GM23338 (cell line): ENCODE measurements at regions not wholly inside any gene's neighbourhood (a gene's known extent, or its start where the extent isn't known, plus 50 kb on each side); places are given as distances from the start of the nearest gene placed in this dataset.

ENCODE experiments used
- ATAC-seq: fragments of 200-7000 bp; cut with Tn5 transposase; 3 replicates; pipeline ENCODE4 v1.9.1; 2020
- DNase-seq: peaks from one replicate; pipeline ENCODE4 v3.0.0-alpha.2; 2015; ENCODE audit warnings: low spot score
- H2AFZ ChIP-seq: fragments of 200-600 bp; sonication (generic); 2 replicates; pipeline ENCODE4 v1.8.0; 2016; ENCODE audit warnings: antibody characterized with exemption, mild to moderate bottlenecking, moderate library complexity
- H3F3A ChIP-seq: fragments of 200-600 bp; sonication (generic); replicated peaks from 2 replicates; pipeline ENCODE4 v1.8.0; 2017; ENCODE audit warnings: antibody characterized with exemption, mixed run types, low read depth
- H3K27ac ChIP-seq: fragments of 200-600 bp; sonication (generic); 2 replicates; pipeline ENCODE4 v1.6.1; 2016; ENCODE audit warnings: low read depth
- H3K27me3 ChIP-seq: fragments of 200-600 bp; sonication (generic); 2 replicates; pipeline ENCODE4 v1.8.0; 2016; ENCODE audit warnings: mild to moderate bottlenecking, mixed run types, moderate library complexity; ENCODE audit not compliant: insufficient read depth
- H3K36me3 ChIP-seq: fragments of 200-600 bp; sonication (generic); 2 replicates; pipeline ENCODE4 v1.8.0; 2016; ENCODE audit warnings: mild to moderate bottlenecking; ENCODE audit not compliant: insufficient read depth
- H3K4me1 ChIP-seq: fragments of 200-600 bp; sonication (generic); 2 replicates; pipeline ENCODE4 v1.8.0; 2016; ENCODE audit warnings: mild to moderate bottlenecking, moderate library complexity; ENCODE audit not compliant: insufficient read depth
- H3K4me2 ChIP-seq: fragments of 200-600 bp; sonication (generic); 2 replicates; pipeline ENCODE4 v1.7.1; 2017; ENCODE audit warnings: mixed run types
- H3K4me3 ChIP-seq: fragments of 200-600 bp; sonication (generic); 2 replicates; pipeline ENCODE4 v1.6.1; 2016; ENCODE audit warnings: mixed run types
- H3K79me2 ChIP-seq: fragments of 200-600 bp; sonication (generic); replicated peaks from 2 replicates; pipeline ENCODE4 v1.8.0; 2017; ENCODE audit warnings: mild to moderate bottlenecking; ENCODE audit not compliant: insufficient read depth
- H3K9me2 ChIP-seq: fragments of 200-600 bp; sonication (generic); 2 replicates; pipeline ENCODE4 v1.8.0; 2017; ENCODE audit not compliant: insufficient read depth
- H4K20me1 ChIP-seq: fragments of 200-600 bp; sonication (generic); replicated peaks from 2 replicates; pipeline ENCODE4 v1.8.0; 2017; ENCODE audit warnings: mild to moderate bottlenecking; ENCODE audit not compliant: insufficient read depth
- H3K27ac Mint-ChIP-seq: 2 replicates; pipeline ENCODE4 v1.8.0; 2020; ENCODE audit warnings: inconsistent platforms, mild to moderate bottlenecking, moderate library complexity, mixed read lengths
- H3K27me3 Mint-ChIP-seq: 3 replicates; pipeline ENCODE4 v1.8.0; 2022; ENCODE audit warnings: low read depth, mild to moderate bottlenecking, moderate library complexity, mixed read lengths, inconsistent platforms; ENCODE audit not compliant: insufficient read depth, poor library complexity
- H3K36me3 Mint-ChIP-seq: 3 replicates; pipeline ENCODE4 v1.8.0; 2021; ENCODE audit warnings: low read depth, mild to moderate bottlenecking, inconsistent platforms, moderate library complexity, mixed read lengths
- H3K4me1 Mint-ChIP-seq: 3 replicates; pipeline ENCODE4 v1.8.0; 2020; ENCODE audit warnings: mild to moderate bottlenecking, inconsistent platforms, mixed read lengths
- H3K4me3 Mint-ChIP-seq: 3 replicates; pipeline ENCODE4 v1.8.0; 2021; ENCODE audit warnings: moderate library complexity, mild to moderate bottlenecking, inconsistent platforms, mixed read lengths
- H3K9me3 Mint-ChIP-seq: 3 replicates; pipeline ENCODE4 v1.8.0; 2020; ENCODE audit warnings: moderate library complexity, mild to moderate bottlenecking, inconsistent platforms, mixed read lengths
- CREB1 ChIP-seq: fragments of 250-450 bp; sonication (Bioruptor Pico); IDR thresholded peaks from 2 replicates; pipeline ENCODE4 v1.5.0; 2020; ENCODE audit warnings: low read depth, mild to moderate bottlenecking, moderate library complexity
- EZH2 ChIP-seq: fragments of 200-600 bp; sonication (generic); IDR thresholded peaks from one replicate; pipeline ENCODE4 v1.8.0; 2017; ENCODE audit warnings: antibody characterized with exemption, mild to moderate bottlenecking, low read depth; ENCODE audit not compliant: unreplicated experiment
- EZH2phosphoT487 ChIP-seq: fragments of 200-600 bp; sonication (generic); IDR thresholded peaks from one replicate; pipeline ENCODE4 v1.8.1; 2018; ENCODE audit warnings: antibody characterized with exemption; ENCODE audit not compliant: unreplicated experiment
- JUNB ChIP-seq: IDR thresholded peaks from one replicate; pipeline ENCODE4 v1.6.1; 2016; ENCODE audit warnings: antibody characterized with exemption; ENCODE audit not compliant: unreplicated experiment
- NANOG ChIP-seq: IDR thresholded peaks from 2 replicates; pipeline ENCODE4 v1.6.1; 2016; ENCODE audit warnings: antibody characterized with exemption, borderline replicate concordance
- POLR2AphosphoS5 ChIP-seq: IDR thresholded peaks from 2 replicates; pipeline ENCODE4 v1.6.1; 2016; ENCODE audit warnings: antibody characterized with exemption, low read depth
- STAT1 ChIP-seq: IDR thresholded peaks from one replicate; pipeline ENCODE4 v1.6.1; 2016; ENCODE audit warnings: antibody characterized with exemption; ENCODE audit not compliant: unreplicated experiment
- ZNF114 ChIP-seq: fragments of 250-450 bp; sonication (Bioruptor Pico); IDR thresholded peaks from 2 replicates; pipeline ENCODE4 v1.5.0; 2020; ENCODE audit warnings: mild to moderate bottlenecking, moderate library complexity
- ZNF331 ChIP-seq: fragments of 250-450 bp; sonication (Bioruptor Pico); IDR thresholded peaks from 2 replicates; pipeline ENCODE4 v1.5.0; 2020; ENCODE audit warnings: low read depth, mild to moderate bottlenecking, moderate library complexity
- TF ChIP-seq, protein P1 (sequence below), 2 experiments: fragments of 200-600 bp in 1 of 2; sonication (generic) in 1 of 2; conservative IDR thresholded peaks; 2 replicates each; pipeline versions ENCODE4 v1.5.1 to v1.6.1; 2016 to 2017; ENCODE audit warnings: antibody characterized with exemption in 2 of 2, low read depth in 2 of 2, mild to moderate bottlenecking in 2 of 2, moderate library complexity in 1 of 2
- TF ChIP-seq, protein P2 (sequence below): IDR thresholded peaks from one replicate; pipeline ENCODE4 v1.6.1; 2018; ENCODE audit warnings: antibody characterized with exemption; ENCODE audit not compliant: unreplicated experiment
- TF ChIP-seq, protein P3 (sequence below): fragments of 250-450 bp; sonication (Bioruptor Pico); IDR thresholded peaks from 2 replicates; pipeline ENCODE4 v1.5.0; 2020; ENCODE audit warnings: mild to moderate bottlenecking, moderate library complexity
- TF ChIP-seq, protein P4 (sequence below): IDR thresholded peaks from 2 replicates; pipeline ENCODE4 v1.6.1; 2016; ENCODE audit warnings: antibody characterized with exemption

DNA sequence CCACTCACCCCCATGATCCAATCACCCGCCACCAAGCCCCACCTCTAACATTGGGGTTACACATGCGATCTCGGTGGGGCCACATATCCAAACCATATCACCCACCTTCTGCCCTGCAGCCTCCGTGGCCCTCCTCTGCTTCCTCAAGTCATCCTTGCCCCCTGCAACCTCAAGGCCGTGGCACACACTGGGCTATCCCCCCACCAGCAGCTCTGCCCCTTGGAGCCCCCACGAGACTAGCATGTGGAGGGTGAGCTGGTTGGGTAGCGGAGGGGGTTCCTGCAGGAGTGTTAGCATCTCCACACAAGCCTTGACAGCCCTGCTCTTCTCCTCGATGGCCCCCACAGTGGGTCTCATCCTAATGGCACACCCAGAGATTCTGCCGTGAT lies 100.8 kb downstream of the TOMM20 start:
- TF ChIP-seq, protein P1, sequence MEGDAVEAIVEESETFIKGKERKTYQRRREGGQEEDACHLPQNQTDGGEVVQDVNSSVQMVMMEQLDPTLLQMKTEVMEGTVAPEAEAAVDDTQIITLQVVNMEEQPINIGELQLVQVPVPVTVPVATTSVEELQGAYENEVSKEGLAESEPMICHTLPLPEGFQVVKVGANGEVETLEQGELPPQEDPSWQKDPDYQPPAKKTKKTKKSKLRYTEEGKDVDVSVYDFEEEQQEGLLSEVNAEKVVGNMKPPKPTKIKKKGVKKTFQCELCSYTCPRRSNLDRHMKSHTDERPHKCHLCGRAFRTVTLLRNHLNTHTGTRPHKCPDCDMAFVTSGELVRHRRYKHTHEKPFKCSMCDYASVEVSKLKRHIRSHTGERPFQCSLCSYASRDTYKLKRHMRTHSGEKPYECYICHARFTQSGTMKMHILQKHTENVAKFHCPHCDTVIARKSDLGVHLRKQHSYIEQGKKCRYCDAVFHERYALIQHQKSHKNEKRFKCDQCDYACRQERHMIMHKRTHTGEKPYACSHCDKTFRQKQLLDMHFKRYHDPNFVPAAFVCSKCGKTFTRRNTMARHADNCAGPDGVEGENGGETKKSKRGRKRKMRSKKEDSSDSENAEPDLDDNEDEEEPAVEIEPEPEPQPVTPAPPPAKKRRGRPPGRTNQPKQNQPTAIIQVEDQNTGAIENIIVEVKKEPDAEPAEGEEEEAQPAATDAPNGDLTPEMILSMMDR (conservative IDR thresholded peaks at IDR 0.05; ENCODE audit: low read depth in 2 of 2), result no peak
- TF ChIP-seq ZNF331 (CRISPR knock-in tag) (no peak), STAT1 (no peak), POLR2AphosphoS5 (no peak), ZNF114 (no peak), EZH2phosphoT487 (no peak), JUNB (no peak), CREB1 (no peak), NANOG (no peak), EZH2 (no peak)
- TF ChIP-seq, protein P2, sequence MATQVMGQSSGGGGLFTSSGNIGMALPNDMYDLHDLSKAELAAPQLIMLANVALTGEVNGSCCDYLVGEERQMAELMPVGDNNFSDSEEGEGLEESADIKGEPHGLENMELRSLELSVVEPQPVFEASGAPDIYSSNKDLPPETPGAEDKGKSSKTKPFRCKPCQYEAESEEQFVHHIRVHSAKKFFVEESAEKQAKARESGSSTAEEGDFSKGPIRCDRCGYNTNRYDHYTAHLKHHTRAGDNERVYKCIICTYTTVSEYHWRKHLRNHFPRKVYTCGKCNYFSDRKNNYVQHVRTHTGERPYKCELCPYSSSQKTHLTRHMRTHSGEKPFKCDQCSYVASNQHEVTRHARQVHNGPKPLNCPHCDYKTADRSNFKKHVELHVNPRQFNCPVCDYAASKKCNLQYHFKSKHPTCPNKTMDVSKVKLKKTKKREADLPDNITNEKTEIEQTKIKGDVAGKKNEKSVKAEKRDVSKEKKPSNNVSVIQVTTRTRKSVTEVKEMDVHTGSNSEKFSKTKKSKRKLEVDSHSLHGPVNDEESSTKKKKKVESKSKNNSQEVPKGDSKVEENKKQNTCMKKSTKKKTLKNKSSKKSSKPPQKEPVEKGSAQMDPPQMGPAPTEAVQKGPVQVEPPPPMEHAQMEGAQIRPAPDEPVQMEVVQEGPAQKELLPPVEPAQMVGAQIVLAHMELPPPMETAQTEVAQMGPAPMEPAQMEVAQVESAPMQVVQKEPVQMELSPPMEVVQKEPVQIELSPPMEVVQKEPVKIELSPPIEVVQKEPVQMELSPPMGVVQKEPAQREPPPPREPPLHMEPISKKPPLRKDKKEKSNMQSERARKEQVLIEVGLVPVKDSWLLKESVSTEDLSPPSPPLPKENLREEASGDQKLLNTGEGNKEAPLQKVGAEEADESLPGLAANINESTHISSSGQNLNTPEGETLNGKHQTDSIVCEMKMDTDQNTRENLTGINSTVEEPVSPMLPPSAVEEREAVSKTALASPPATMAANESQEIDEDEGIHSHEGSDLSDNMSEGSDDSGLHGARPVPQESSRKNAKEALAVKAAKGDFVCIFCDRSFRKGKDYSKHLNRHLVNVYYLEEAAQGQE, result no peak
- TF ChIP-seq, protein P3, sequence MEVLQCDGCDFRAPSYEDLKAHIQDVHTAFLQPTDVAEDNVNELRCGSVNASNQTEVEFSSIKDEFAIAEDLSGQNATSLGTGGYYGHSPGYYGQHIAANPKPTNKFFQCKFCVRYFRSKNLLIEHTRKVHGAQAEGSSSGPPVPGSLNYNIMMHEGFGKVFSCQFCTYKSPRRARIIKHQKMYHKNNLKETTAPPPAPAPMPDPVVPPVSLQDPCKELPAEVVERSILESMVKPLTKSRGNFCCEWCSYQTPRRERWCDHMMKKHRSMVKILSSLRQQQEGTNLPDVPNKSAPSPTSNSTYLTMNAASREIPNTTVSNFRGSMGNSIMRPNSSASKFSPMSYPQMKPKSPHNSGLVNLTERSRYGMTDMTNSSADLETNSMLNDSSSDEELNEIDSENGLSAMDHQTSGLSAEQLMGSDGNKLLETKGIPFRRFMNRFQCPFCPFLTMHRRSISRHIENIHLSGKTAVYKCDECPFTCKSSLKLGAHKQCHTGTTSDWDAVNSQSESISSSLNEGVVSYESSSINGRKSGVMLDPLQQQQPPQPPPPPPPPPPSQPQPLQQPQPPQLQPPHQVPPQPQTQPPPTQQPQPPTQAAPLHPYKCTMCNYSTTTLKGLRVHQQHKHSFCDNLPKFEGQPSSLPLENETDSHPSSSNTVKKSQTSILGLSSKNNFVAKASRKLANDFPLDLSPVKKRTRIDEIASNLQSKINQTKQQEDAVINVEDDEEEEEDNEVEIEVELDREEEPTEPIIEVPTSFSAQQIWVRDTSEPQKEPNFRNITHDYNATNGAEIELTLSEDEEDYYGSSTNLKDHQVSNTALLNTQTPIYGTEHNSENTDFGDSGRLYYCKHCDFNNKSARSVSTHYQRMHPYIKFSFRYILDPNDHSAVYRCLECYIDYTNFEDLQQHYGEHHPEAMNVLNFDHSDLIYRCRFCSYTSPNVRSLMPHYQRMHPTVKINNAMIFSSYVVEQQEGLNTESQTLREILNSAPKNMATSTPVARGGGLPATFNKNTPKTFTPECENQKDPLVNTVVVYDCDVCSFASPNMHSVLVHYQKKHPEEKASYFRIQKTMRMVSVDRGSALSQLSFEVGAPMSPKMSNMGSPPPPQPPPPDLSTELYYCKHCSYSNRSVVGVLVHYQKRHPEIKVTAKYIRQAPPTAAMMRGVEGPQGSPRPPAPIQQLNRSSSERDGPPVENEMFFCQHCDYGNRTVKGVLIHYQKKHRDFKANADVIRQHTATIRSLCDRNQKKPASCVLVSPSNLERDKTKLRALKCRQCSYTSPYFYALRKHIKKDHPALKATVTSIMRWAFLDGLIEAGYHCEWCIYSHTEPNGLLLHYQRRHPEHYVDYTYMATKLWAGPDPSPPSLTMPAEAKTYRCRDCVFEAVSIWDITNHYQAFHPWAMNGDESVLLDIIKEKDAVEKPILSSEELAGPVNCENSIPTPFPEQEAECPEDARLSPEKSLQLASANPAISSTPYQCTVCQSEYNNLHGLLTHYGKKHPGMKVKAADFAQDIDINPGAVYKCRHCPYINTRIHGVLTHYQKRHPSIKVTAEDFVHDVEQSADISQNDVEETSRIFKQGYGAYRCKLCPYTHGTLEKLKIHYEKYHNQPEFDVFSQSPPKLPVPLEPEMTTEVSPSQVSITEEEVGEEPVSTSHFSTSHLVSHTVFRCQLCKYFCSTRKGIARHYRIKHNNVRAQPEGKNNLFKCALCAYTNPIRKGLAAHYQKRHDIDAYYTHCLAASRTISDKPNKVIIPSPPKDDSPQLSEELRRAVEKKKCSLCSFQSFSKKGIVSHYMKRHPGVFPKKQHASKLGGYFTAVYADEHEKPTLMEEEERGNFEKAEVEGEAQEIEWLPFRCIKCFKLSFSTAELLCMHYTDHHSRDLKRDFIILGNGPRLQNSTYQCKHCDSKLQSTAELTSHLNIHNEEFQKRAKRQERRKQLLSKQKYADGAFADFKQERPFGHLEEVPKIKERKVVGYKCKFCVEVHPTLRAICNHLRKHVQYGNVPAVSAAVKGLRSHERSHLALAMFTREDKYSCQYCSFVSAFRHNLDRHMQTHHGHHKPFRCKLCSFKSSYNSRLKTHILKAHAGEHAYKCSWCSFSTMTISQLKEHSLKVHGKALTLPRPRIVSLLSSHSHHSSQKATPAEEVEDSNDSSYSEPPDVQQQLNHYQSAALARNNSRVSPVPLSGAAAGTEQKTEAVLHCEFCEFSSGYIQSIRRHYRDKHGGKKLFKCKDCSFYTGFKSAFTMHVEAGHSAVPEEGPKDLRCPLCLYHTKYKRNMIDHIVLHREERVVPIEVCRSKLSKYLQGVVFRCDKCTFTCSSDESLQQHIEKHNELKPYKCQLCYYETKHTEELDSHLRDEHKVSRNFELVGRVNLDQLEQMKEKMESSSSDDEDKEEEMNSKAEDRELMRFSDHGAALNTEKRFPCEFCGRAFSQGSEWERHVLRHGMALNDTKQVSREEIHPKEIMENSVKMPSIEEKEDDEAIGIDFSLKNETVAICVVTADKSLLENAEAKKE (CRISPR knock-in tag), result no peak
- TF ChIP-seq, protein P4, sequence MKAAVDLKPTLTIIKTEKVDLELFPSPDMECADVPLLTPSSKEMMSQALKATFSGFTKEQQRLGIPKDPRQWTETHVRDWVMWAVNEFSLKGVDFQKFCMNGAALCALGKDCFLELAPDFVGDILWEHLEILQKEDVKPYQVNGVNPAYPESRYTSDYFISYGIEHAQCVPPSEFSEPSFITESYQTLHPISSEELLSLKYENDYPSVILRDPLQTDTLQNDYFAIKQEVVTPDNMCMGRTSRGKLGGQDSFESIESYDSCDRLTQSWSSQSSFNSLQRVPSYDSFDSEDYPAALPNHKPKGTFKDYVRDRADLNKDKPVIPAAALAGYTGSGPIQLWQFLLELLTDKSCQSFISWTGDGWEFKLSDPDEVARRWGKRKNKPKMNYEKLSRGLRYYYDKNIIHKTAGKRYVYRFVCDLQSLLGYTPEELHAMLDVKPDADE, result no peak
- DNase-seq (no peak), ATAC-seq (no peak)
- Histone ChIP-seq H4K20me1 (no peaks in the 10 kb centered on the region), H3K27ac (no peak overlapping the region), H3K9me2 (0 out of 2 replicates have a peak, but pooled peaks cover 4% of the 10 kb centered on the region), H3K4me2 (no peak overlapping the region), H3K79me2 (no peaks in the 10 kb centered on the region), H3K27me3 (no peaks in the 10 kb centered on the region), H3K36me3 (no peaks in the 10 kb centered on the region; the same call in 1 of the 2 replicates), H2AFZ (no peak overlapping the region), H3K4me1 (peaks cover 6% of the 10 kb centered on the region), H3F3A (no peaks in the 10 kb centered on the region), H3K4me3 (no peak overlapping the region)
- Mint-ChIP-seq H3K36me3 (peaks cover 8% of the 10 kb centered on the region; the same call in 1 of the 3 replicates), H3K4me3 (no peak overlapping the region), H3K9me3 (peaks cover 15% of the 10 kb centered on the region; the same call in 2 of the 3 replicates), H3K27ac (no peak overlapping the region), H3K4me1 (peaks cover 11% of the 10 kb centered on the region), H3K27me3 (peaks cover 4% of the 10 kb centered on the region)
